HPDE6-E6E7 (cell line): ENCODE measurements at regions not wholly inside any gene's neighbourhood (a gene's known extent, or its start where the extent isn't known, plus 50 kb on each side); places are given as distances from the start of the nearest gene placed in this dataset.

Experiments used
- DNase-seq: peaks from one replicate; pipeline ENCODE4 v3.0.0; 2011; ENCODE audit warnings: missing footprints; ENCODE audit errors: extremely low spot score

- DNase-seq: no peak
Observed at GRCh38 chr7:84821671-84822534, 365.0 kb downstream of the SEMA3D start.

DNA sequence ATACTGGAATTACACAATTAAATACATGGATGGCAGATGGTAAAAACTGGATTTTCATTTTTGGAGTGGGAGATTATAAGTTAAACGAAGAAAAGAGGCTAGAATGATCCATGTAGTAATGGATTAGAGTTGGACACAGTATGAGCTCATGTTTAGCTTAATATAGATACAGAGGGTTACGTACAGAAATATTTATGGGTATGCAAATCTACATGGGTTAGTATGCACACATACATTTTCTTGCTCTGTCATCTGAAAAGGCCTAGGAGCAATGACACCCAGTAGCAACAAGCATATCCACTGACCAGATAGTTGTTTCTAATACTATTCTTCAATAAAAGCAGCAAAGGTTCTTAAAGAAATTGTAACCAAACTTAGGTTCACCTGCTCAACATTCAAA lies 366.4 kb downstream of the SEMA3D start:
- DNase-seq: no peak

DNA sequence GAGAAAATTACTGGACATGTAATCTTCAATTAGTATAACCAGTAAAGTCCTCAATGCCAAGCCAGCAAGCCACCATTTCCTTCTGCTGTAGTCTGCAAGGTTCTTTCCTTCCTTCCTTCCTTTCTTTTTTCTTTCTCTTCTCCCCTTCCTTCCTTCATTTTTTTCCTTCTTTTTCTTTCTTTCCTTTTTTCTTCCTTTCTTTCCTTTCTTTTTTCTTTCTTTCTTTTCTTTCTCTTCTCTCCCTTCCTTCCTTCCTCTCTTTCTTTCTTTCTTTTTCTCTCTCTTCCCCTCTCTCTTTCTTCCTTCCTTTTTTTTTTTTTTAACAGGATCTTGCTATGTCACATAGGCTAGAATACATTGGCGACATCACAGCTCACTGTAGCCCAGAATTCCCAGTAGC lies 369.8 kb downstream of the SEMA3D start:
- no peak for DNase-seq

- DNase-seq: no peak
Observed at GRCh38 chr7:84813376-84813775, 373.5 kb downstream of the SEMA3D start.

DNA sequence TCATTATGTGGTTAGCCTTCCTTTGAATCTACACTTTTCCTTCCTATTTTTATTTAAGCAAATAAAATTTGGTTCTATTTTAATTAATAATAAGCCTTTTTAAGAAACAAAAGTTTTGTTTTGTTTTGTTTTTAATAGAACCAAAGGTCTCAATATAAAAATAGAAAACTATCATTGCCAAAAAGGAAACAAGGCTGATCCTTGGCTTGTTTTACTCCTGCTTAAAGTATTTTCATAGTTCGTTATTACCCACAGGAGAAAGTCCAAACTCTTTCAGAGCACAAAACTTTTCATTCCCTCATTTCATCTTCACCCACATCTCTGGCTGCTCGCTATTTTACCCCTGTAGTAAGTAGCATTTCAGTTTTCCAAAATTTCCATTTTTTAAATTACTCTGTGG lies 374.8 kb downstream of the SEMA3D start:
- no peak for DNase-seq

- DNase-seq: no peak
Observed at GRCh38 chr7:84811362-84811761, 375.5 kb downstream of the SEMA3D start.

GRCh38 chr7:84809877-84810276 lies 377.0 kb downstream of the SEMA3D start:
- no peak for DNase-seq

GRCh38 chr7:84803979-84804378 lies 382.9 kb downstream of the SEMA3D start:
- no peak for DNase-seq

- no peak for DNase-seq
Observed at GRCh38 chr7:84801396-84801795, 385.5 kb downstream of the SEMA3D start.

GRCh38 chr7:84800846-84801245 lies 386.0 kb downstream of the SEMA3D start:
- no peak for DNase-seq

DNA sequence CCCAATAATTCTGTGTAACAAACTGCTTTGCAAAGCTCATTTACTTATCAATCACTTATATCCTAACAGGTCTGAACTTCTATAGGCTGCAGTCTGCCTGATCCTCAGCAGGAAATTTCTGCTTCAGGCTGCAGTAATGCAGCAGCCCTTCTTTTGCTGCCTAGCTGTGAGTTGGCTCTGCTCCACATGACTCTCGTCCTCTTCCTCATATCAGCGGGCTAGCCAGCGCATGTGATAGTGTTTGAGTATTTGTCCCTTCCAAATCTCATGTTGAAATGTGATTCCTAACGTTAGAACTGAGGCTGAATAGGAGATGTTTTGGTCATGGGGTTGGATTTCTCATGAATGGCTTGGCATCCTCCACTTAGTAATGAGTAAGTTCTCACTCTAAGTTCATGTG lies 387.8 kb downstream of the SEMA3D start:
- no peak for DNase-seq

DNA sequence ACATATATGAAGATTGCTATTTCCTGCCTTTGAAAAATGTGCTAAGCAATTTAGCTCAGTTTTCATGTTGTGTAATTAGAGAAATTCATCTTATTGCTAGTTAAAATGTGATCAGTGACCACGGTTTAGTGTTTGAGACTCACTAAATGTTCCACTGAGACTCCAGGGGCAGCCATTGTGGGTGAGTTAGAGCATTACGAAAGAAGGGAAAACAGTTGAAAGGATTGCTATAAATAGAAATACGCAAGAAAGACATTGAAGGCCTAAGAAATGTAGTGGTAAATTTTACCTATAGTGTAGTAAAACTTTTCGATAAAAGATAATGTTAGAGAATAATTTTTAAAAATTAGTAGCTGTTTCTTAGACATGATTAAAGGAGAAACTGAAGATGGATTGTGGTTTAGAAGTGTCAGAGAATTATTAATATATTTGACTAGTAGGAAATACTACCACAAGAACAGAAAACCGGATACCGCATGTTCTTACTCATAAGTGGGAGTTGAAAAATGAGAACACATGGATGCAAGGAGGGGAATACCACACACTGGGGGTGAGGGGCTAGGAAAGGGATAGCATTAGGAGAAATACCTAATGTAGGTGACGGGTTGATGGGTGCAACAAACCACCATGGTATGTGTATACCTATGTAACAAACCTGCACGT lies 394.5 kb downstream of the SEMA3D start:
- DNase-seq: no peak

DNA sequence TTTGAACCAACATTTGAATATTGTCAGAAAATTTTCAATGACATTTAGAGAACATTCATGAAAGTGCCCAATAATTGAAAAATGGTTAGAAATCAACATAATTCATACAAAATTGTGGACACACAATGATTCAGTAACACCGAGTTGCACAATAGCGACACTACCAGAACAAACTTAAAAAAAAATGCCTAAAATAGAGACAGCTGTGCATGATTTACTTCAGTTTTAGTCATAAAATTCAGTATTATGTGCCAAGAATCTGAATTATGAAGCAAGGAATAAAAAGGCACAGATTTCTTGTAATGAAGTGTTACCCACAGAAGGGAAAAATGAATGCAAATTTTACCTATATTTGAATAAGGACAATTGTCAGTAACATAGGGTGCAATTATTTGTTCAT lies 396.0 kb downstream of the SEMA3D start:
- DNase-seq: no peak

- no peak for DNase-seq
Observed at GRCh38 chr7:84786073-84786472, 400.8 kb downstream of the SEMA3D start.

GRCh38 chr7:84784450-84784849 lies 402.4 kb downstream of the SEMA3D start:
- DNase-seq: no peak

- DNase-seq: no peak
Observed at GRCh38 chr7:84783141-84783778, 403.6 kb downstream of the SEMA3D start.

GRCh38 chr7:84781838-84782237 lies 405.0 kb downstream of the SEMA3D start:
- DNase-seq: no peak

DNA sequence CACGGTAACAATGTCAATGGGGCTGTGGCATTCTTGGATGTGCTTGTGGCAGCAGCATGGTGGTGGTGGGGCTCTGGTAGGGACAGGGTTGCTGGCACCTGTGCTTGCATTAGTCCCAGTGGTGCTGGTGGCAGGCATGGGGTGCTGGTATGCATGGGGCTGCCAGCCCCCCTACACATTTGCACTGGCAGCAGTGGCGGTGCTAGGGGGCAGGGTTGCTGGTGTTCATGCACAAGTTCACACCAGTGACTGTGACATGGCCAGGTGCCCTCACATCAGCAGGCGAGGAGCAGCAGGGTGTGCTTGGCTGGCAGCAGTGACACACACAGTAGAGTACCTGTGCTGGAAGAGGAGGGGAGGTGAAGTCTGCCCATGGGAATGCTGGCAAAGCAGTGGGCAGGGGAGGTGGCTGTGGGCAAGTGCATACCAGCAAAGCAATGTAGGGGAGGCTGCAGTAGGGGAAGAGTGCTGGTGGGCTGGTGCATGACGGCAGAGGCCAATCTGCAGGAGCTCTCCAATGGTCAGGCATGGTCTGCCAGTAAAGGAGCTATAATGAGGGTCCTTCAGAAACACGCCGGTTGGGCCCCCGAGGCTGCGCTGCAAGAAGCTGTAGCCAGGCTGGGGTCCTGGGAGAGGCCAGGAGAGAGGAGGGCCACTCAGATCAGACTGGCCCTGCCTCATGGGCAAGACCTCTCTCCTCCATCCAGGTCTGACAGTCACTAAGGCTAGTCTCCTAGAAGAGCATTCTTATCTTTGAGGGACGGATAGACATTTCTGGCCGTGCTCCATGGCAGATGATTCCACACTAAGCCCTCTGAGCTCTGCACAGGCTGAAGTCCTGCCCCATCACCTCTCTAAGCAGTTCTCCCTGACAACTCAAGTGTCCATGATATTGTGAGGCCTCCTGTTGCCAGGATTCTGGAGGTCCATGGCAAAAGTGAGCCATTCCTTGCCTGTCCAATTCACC lies 406.4 kb downstream of the SEMA3D start:
- no peak for DNase-seq

- DNase-seq: no peak
Observed at GRCh38 chr7:84757761-84758160, 429.1 kb downstream of the SEMA3D start.

- no peak for DNase-seq
Observed at GRCh38 chr7:84746353-84746752, 440.5 kb downstream of the SEMA3D start.

DNA sequence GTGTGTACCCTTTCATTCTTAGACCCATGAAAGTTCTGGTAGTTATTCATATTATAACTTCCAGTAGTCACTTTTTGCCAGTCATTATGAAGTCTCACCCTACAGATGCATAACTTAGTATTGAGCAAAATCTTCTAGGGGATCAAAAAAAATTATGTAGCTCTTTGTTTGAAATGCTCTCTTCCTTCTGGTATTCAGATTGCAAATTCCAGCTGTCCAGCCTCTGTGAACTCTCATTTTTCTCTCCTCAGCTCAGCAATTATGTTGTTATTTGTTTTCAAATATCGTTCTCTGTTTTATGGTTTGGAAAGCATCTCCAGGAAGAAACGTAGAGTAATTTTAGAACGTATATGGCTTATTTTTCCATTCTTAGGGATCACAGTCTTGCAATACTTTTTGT lies 442.5 kb downstream of the SEMA3D start:
- no peak for DNase-seq
